Neural progenitor cell (in vitro differentiated cells): ENCODE measurements at regions not wholly inside any gene's neighbourhood (a gene's known extent, or its start where the extent isn't known, plus 50 kb on each side); places are given as distances from the start of the nearest gene placed in this dataset.
"Not testable (repeated sequence)": the region's sequence is repeated elsewhere in the genome, so short reads cannot be mapped to it uniquely, and the experiment has no call there.

Experiments
- DNase-seq: peaks from one replicate; pipeline ENCODE4 v3.0.0-alpha.2; 2016; ENCODE audit warnings: low spot score
- H2AFZ ChIP-seq: fragments of 200-600 bp; sonication (generic); replicated peaks from 2 replicates; pipeline ENCODE4 v1.6.1; 2016; ENCODE audit warnings: antibody characterized with exemption
- H3F3A ChIP-seq: fragments of 200-600 bp; sonication (generic); 2 replicates; pipeline ENCODE4 v1.6.1; 2016; ENCODE audit warnings: antibody characterized with exemption, low read depth
- H3K27ac ChIP-seq: fragments of 200-600 bp; sonication (generic); 2 replicates; pipeline ENCODE4 v1.5.1; 2016; ENCODE audit warnings: mild to moderate bottlenecking
- H3K27me3 ChIP-seq: fragments of 200-600 bp; sonication (generic); 2 replicates; pipeline ENCODE4 v1.6.1; 2016; ENCODE audit warnings: mild to moderate bottlenecking, moderate library complexity
- H3K36me3 ChIP-seq: fragments of 200-600 bp; sonication (generic); 2 replicates; pipeline ENCODE4 v1.5.1; 2016
- H3K4me1 ChIP-seq: fragments of 200-600 bp; sonication (generic); 2 replicates; pipeline ENCODE4 v1.6.1; 2016; ENCODE audit warnings: mixed run types
- H3K4me2 ChIP-seq: fragments of 200-600 bp; sonication (generic); 2 replicates; pipeline ENCODE4 v1.6.1; 2016
- H3K4me3 ChIP-seq: fragments of 200-600 bp; sonication (generic); 2 replicates; pipeline ENCODE4 v1.5.1; 2016
- H3K79me2 ChIP-seq: fragments of 200-600 bp; sonication (generic); 2 replicates; pipeline ENCODE4 v1.6.1; 2016; ENCODE audit warnings: low read depth
- H3K9ac ChIP-seq: fragments of 200-600 bp; sonication (generic); 2 replicates; pipeline ENCODE4 v1.6.1; 2016
- H3K9me3 ChIP-seq: fragments of 200-600 bp; sonication (generic); 2 replicates; pipeline ENCODE4 v1.5.1; 2016; ENCODE audit warnings: low read depth
- H4K20me1 ChIP-seq: fragments of 200-600 bp; sonication (generic); 2 replicates; pipeline ENCODE4 v1.6.1; 2016; ENCODE audit warnings: low read depth
- H3K27ac Mint-ChIP-seq: 3 replicates; pipeline ENCODE4 v1.8.0; 2021; ENCODE audit warnings: mixed read lengths
- H3K27me3 Mint-ChIP-seq: 2 replicates; pipeline ENCODE4 v1.8.0; 2022; ENCODE audit warnings: low read depth, mild to moderate bottlenecking, inconsistent platforms, moderate library complexity, mixed read lengths; ENCODE audit not compliant: insufficient read depth
- H3K36me3 Mint-ChIP-seq: 3 replicates; pipeline ENCODE4 v1.8.0; 2021; ENCODE audit warnings: mixed read lengths
- H3K4me1 Mint-ChIP-seq: 3 replicates; pipeline ENCODE4 v1.8.0; 2021; ENCODE audit warnings: mixed read lengths
- H3K4me3 Mint-ChIP-seq: 3 replicates; pipeline ENCODE4 v1.8.0; 2021; ENCODE audit warnings: mild to moderate bottlenecking, moderate library complexity, mixed read lengths
- H3K9me3 Mint-ChIP-seq: 3 replicates; pipeline ENCODE4 v1.8.0; 2020; ENCODE audit warnings: mixed read lengths
- EZH2 ChIP-seq: fragments of 200-600 bp; sonication (generic); IDR thresholded peaks from 2 replicates; pipeline ENCODE4 v1.6.1; 2017; ENCODE audit warnings: antibody characterized with exemption, mild to moderate bottlenecking, moderate library complexity
- EZH2phosphoT487 ChIP-seq: fragments of 200-600 bp; sonication (generic); IDR thresholded peaks from 2 replicates; pipeline ENCODE4 v1.6.1; 2017; ENCODE audit warnings: antibody characterized with exemption
- TF ChIP-seq, protein P1 (sequence below): fragments of 200-600 bp; sonication (generic); IDR thresholded peaks from 2 replicates; pipeline ENCODE4 v1.5.1; 2017; ENCODE audit warnings: antibody characterized with exemption, mild to moderate bottlenecking

- Histone ChIP-seq H3K79me2 (no peaks in the 10 kb centered on the region), H3K9me3 (no peaks in the 10 kb centered on the region), H3K4me3 (no peak overlapping the region), H3F3A (peaks cover 4% of the 10 kb centered on the region), H3K27ac (no peak overlapping the region), H2AFZ (peak overlapping the region; percentile 65), H3K4me1 (peaks cover 10% of the 10 kb centered on the region), H3K4me2 (no peak overlapping the region), H3K27me3 (no peaks in the 10 kb centered on the region), H4K20me1 (no peaks in the 10 kb centered on the region), H3K9ac (no peak overlapping the region), H3K36me3 (no peaks in the 10 kb centered on the region)
- peaks cover 3% of the 10 kb centered on the region for H3K36me3 Mint-ChIP-seq
- peaks cover 9% of the 10 kb centered on the region for H3K27me3 Mint-ChIP-seq
- TF ChIP-seq, protein P1, sequence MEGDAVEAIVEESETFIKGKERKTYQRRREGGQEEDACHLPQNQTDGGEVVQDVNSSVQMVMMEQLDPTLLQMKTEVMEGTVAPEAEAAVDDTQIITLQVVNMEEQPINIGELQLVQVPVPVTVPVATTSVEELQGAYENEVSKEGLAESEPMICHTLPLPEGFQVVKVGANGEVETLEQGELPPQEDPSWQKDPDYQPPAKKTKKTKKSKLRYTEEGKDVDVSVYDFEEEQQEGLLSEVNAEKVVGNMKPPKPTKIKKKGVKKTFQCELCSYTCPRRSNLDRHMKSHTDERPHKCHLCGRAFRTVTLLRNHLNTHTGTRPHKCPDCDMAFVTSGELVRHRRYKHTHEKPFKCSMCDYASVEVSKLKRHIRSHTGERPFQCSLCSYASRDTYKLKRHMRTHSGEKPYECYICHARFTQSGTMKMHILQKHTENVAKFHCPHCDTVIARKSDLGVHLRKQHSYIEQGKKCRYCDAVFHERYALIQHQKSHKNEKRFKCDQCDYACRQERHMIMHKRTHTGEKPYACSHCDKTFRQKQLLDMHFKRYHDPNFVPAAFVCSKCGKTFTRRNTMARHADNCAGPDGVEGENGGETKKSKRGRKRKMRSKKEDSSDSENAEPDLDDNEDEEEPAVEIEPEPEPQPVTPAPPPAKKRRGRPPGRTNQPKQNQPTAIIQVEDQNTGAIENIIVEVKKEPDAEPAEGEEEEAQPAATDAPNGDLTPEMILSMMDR = no peak
- TF ChIP-seq EZH2 (no peak), EZH2phosphoT487 (no peak)
- no peak overlapping the region for H3K4me3 Mint-ChIP-seq
- peaks cover 21% of the 10 kb centered on the region for H3K9me3 Mint-ChIP-seq
- no peak for DNase-seq
- peaks cover 37% of the 10 kb centered on the region for H3K4me1 Mint-ChIP-seq
- no peak overlapping the region for H3K27ac Mint-ChIP-seq
Measured at GRCh38 chr18:25473008-25473407, 121.0 kb upstream of the ZNF521 start.

DNA sequence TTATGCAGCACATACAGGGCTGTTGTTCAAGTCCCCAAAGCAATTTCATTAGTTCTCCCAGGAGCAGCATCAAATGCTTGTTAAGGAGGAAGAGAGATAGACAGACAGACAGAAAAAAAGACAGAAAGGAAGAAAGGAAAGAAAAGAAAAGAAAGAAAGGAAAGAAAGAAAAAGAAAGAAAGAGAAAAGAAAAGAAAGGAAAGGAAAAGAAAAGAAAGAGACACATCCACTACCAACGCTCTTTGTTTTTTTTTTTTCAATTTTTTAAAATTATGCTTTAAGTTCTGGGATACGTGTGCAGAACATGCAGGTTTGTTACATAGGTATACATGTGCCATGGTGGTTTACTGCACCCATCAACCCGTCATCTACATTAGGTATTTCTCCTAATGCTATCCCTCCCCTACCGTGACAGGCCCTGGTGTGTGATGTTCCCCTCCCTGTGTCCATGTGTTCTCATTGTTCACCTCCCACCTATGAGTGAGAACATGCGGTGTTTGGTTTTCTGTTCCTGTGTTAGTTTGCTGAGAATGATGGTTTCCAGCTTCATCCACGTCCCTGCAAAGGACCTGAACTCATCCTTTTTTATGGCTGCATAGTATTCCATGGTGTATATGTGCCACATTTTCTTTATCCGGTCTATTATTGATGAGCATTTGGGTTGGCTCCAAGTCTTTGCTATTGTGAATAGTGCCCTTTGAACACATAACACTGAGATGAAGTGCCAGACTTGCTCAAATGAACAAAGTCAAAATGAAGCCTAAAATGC is 119.0 kb upstream of the ZNF521 start:
- Histone ChIP-seq H3K4me1 (peaks cover 30% of the 10 kb centered on the region), H2AFZ (peak overlapping the region; percentile 79), H3F3A (peaks cover 24% of the 10 kb centered on the region)
- not testable (repeated sequence) for H3K9me3 ChIP-seq, H3K27ac Mint-ChIP-seq, H3K4me3 ChIP-seq, DNase-seq, H3K79me2 ChIP-seq, H3K27me3 Mint-ChIP-seq, H3K4me2 ChIP-seq, H3K9ac ChIP-seq, H4K20me1 ChIP-seq, H3K36me3 Mint-ChIP-seq, H3K9me3 Mint-ChIP-seq, H3K36me3 ChIP-seq, H3K27me3 ChIP-seq, H3K27ac ChIP-seq
- Mint-ChIP-seq H3K4me1 (peaks cover 51% of the 10 kb centered on the region), H3K4me3 (peak overlapping the region; percentile 56)

- Mint-ChIP-seq H3K4me1 (peaks cover 60% of the 10 kb centered on the region), H3K4me3 (no peak overlapping the region), H3K27me3 (peaks cover 3% of the 10 kb centered on the region), H3K27ac (no peak overlapping the region), H3K9me3 (peaks cover 5% of the 10 kb centered on the region), H3K36me3 (no peaks in the 10 kb centered on the region)
- Histone ChIP-seq H3K4me3 (no peak overlapping the region), H3K9me3 (no peaks in the 10 kb centered on the region), H3K79me2 (no peaks in the 10 kb centered on the region), H4K20me1 (no peaks in the 10 kb centered on the region), H3K9ac (no peak overlapping the region), H2AFZ (peak overlapping the region; percentile 79), H3K27ac (no peak overlapping the region), H3K4me2 (no peak overlapping the region), H3K27me3 (no peaks in the 10 kb centered on the region), H3K36me3 (no peaks in the 10 kb centered on the region), H3F3A (peaks cover 33% of the 10 kb centered on the region), H3K4me1 (peaks cover 39% of the 10 kb centered on the region)
- TF ChIP-seq, protein P1 = no peak
- no peak for TF ChIP-seq EZH2phosphoT487
- no peak for TF ChIP-seq EZH2
- DNase-seq = no peak
Measured at GRCh38 chr18:25470062-25470461, 118.1 kb upstream of the ZNF521 start.

DNA sequence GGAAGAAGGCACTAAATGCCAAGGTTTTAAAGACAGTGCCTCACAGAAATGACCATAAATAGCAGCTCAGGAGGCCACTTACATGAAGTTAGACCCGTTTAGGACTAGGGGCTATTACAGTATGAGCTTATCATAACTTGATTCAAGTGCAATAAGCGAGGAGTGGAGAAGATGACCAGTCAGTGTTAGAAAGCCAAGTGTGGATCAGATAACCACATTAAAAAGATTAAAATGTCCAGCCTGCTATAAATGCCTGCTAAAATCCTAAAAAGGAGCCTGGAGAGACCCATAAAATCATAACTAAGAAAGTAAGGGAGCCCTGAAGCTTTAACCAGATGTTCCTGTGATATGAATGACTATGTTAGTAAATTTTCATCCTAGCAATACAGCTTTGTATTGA is 117.5 kb upstream of the ZNF521 start:
- Histone ChIP-seq H3K9ac (no peak overlapping the region), H3K4me3 (no peak overlapping the region), H4K20me1 (no peaks in the 10 kb centered on the region), H3K9me3 (no peaks in the 10 kb centered on the region), H3K4me2 (no peak overlapping the region), H2AFZ (peak overlapping the region; percentile 79), H3K79me2 (no peaks in the 10 kb centered on the region), H3K36me3 (no peaks in the 10 kb centered on the region), H3F3A (peaks cover 39% of the 10 kb centered on the region), H3K27me3 (no peaks in the 10 kb centered on the region), H3K4me1 (peaks cover 45% of the 10 kb centered on the region), H3K27ac (no peak overlapping the region)
- no peak for DNase-seq
- no peak for TF ChIP-seq EZH2phosphoT487
- TF ChIP-seq, protein P1 = no peak
- TF ChIP-seq EZH2 = no peak
- H3K9me3 Mint-ChIP-seq = peaks cover 1% of the 10 kb centered on the region
- peaks cover 66% of the 10 kb centered on the region for H3K4me1 Mint-ChIP-seq
- peak overlapping the region; percentile 32 for H3K27ac Mint-ChIP-seq
- no peaks in the 10 kb centered on the region for H3K36me3 Mint-ChIP-seq
- H3K4me3 Mint-ChIP-seq = no peak overlapping the region
- H3K27me3 Mint-ChIP-seq = peaks cover 3% of the 10 kb centered on the region
